ENCODE measurements at regions not wholly inside any gene's neighbourhood (a gene's known extent, or its start where the extent isn't known, plus 50 kb on each side); places are given as distances from the start of the nearest gene placed in this dataset.

DNA sequence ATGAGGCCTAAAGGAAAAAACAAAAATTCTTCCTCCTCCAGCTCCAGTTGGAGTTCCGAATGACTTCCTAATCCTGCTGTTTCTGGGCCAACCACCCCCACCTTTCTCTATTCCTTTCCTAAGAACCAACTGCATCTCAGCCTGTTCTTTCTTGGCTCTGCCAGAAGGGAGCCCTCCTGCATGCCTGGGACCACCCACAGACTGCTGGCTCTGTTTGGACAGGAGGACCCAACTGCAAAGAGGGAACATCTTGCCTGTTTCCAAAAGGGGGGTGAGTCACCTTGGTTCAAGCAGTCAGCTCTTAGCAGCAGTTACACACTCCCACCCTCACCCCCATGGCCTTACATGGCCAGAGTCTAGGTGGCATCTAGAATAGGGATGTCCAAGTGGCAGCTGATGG lies 116.0 kb upstream of the PRICKLE2 start:
- Histone ChIP-seq H3K9me3 (no peaks in the 10 kb centered on the region), H3K27ac (no peak overlapping the region), H3K4me3 (no peak overlapping the region), H3K4me1 (peaks cover 0 to 26% (median 7%) of the 10 kb centered on the region in 4 donors), H3K27me3 (no peaks in the 10 kb centered on the region), H3K36me3 (no peaks in the 10 kb centered on the region)
- TF ChIP-seq EP300 (IDR thresholded peaks at IDR 0.05) (no peak), POLR2A (IDR thresholded peaks at IDR 0.05) (no peak)
- TF ChIP-seq, protein P1, sequence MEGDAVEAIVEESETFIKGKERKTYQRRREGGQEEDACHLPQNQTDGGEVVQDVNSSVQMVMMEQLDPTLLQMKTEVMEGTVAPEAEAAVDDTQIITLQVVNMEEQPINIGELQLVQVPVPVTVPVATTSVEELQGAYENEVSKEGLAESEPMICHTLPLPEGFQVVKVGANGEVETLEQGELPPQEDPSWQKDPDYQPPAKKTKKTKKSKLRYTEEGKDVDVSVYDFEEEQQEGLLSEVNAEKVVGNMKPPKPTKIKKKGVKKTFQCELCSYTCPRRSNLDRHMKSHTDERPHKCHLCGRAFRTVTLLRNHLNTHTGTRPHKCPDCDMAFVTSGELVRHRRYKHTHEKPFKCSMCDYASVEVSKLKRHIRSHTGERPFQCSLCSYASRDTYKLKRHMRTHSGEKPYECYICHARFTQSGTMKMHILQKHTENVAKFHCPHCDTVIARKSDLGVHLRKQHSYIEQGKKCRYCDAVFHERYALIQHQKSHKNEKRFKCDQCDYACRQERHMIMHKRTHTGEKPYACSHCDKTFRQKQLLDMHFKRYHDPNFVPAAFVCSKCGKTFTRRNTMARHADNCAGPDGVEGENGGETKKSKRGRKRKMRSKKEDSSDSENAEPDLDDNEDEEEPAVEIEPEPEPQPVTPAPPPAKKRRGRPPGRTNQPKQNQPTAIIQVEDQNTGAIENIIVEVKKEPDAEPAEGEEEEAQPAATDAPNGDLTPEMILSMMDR (IDR thresholded peaks at IDR 0.05) = no peak
- 53 to 76% methylated on average over 1 of the region's 1 CpG for WGBS, 2 donors
- DNase-seq (ENCODE audit: low spot score in 2 of 2) = no peak

DNA sequence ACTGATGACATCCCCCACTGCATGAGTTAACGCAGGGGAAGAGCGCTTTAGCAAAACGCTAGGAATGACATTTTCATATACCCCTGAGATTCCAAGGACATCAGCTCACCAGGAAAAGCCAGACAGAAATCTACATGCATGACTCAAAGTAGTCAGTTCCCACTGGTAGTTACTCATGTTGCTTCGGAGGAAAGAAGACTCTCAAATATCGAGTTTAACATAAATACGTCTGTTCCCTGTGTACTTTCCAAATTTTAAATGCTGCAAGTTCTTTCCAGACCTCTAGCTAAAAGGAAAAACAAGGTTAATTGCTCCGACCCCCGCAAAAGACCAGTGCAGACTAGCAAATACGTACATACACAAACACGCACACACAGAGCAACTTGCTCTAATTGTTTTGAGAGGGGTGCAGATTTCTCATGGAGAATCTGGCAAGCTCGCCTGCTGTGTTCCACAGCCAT lies 115.4 kb upstream of the PRICKLE2 start:
- TF ChIP-seq, protein P1 (IDR thresholded peaks at IDR 0.05) = no peak
- no peak for TF ChIP-seq POLR2A (IDR thresholded peaks at IDR 0.05)
- no peak for TF ChIP-seq EP300 (IDR thresholded peaks at IDR 0.05)
- peaks cover 0 to 26% (median 7%) of the 10 kb centered on the region in 4 donors for H3K4me1 ChIP-seq
- DNase-seq (ENCODE audit: low spot score in 2 of 2) = no peak
- H3K36me3 ChIP-seq = no peaks in the 10 kb centered on the region
- H3K27me3 ChIP-seq = no peaks in the 10 kb centered on the region
- H3K27ac ChIP-seq = no peak overlapping the region
- WGBS, 2 donors = 65 to 67% methylated on average over 11 of the region's 11 CpGs
- H3K4me3 ChIP-seq = no peak overlapping the region
- no peaks in the 10 kb centered on the region for H3K9me3 ChIP-seq

DNA sequence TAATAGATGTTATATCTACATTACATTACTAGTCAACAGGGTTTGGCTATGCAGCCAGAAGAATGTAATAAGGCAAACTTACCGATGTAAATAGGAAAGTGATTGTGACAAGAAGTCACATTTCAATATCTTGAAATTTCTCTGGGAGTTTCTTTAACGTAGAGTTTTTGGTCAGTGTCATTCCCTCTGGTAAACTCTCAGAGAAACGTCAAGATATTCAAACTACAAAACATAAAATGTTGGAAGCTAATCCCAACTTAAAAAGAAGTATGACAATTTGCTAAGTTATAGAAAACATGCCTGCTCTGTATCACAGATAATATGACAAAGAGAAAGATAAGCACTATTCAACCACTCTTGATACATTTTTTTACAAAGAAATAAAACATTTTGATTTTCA lies 111.2 kb upstream of the PRICKLE2 start:
- H3K4me3 ChIP-seq = no peak overlapping the region
- 83 to 94% methylated on average over 3 of the region's 3 CpGs for WGBS, 2 donors
- H3K27me3 ChIP-seq = no peaks in the 10 kb centered on the region
- H3K36me3 ChIP-seq = no peaks in the 10 kb centered on the region
- TF ChIP-seq POLR2A (IDR thresholded peaks at IDR 0.05) (no peak), EP300 (IDR thresholded peaks at IDR 0.05) (no peak)
- TF ChIP-seq, protein P1 (IDR thresholded peaks at IDR 0.05) = no peak
- no peaks in the 10 kb centered on the region for H3K9me3 ChIP-seq
- no peak overlapping the region for H3K27ac ChIP-seq
- DNase-seq (ENCODE audit: low spot score in 2 of 2) = no peak
- no peaks in the 10 kb centered on the region for H3K4me1 ChIP-seq

DNA sequence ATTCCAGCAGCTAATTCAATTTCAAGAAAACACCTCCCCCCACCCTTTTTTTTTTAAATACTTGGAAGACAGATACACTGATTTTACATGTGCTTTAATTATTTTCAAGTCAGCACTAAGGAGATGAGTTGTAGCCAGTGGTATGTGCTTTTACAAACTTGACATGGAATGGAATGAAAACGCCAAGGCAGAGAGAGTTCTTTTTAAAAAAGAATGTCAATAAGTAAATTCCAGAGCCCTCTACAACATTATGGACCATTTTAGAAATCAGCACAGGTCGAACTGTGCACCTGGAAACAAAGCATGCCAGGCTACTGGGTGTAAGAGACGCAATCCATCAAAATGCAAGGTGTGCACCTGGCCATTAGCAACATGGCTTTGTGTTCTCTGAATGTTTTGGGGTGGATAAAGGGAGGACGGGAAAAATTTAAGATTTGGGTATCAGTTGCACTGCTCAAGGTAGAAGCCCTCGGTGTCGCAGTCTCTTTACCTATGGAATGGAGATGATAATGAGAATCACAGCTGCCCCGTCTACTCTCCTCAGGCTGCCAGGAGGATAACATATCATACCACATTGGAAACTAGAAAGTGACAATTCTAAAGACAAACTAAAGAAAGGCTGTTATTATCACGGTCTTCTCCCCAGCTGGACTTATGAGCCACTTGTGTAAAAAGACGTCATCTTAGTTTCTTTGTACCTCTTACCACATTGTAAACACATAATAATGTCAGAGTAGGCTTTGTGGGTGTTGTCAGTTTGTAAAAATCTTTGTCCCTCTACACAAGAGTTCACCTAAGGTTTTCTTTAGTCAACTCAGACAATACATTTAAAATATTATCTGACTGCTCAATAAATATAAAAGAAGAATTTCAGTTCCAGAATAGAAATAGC lies 107.4 kb upstream of the PRICKLE2 start:
- DNase-seq (ENCODE audit: low spot score in 2 of 2) = no peak
- Histone ChIP-seq H3K36me3 (no peaks in the 10 kb centered on the region), H3K9me3 (no peaks in the 10 kb centered on the region), H3K4me3 (no peak overlapping the region), H3K27ac (no peak overlapping the region), H3K4me1 (no peaks in the 10 kb centered on the region), H3K27me3 (no peaks in the 10 kb centered on the region)
- WGBS, 2 donors = 78 to 81% methylated on average over 9 of the region's 9 CpGs
- no peak for TF ChIP-seq POLR2A (IDR thresholded peaks at IDR 0.05)

DNA sequence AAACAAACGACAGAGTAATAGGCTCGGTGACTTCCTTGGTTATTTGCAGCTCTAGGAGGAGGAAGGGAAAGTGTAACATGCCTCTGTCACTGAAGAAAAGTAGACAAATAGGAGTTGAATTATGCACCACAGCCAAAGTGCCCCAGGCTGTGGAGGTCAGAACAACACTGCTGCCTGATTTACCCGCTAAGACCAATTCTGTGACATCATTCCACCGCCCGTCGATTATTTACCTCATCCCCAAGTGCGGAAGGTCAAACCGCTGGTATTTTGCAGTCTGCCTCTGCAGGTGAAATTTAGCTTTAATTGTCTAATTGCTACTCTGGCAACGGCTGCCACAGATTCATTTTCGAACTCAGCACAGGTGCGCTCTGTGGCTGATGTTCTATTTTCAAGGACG lies 106.3 kb upstream of the PRICKLE2 start:
- WGBS, 2 donors = 76 to 83% methylated on average over 12 of the region's 12 CpGs
- Histone ChIP-seq H3K4me1 (no peaks in the 10 kb centered on the region), H3K4me3 (no peak overlapping the region), H3K36me3 (no peaks in the 10 kb centered on the region), H3K27ac (no peak overlapping the region), H3K9me3 (no peaks in the 10 kb centered on the region), H3K27me3 (no peaks in the 10 kb centered on the region)
- DNase-seq (ENCODE audit: low spot score in 2 of 2) = no peak
- TF ChIP-seq POLR2A (IDR thresholded peaks at IDR 0.05) (no peak), EP300 (IDR thresholded peaks at IDR 0.05) (no peak)
- TF ChIP-seq, protein P1 (IDR thresholded peaks at IDR 0.05) = no peak

Measured in tibial nerve (tissue), 4 donors.